Activated CD8-positive, alpha-beta memory T cell treated with anti-CD3 and anti-CD28 coated beads for 1 hour (primary cell): ENCODE measurements at regions not wholly inside any gene's neighbourhood (a gene's known extent, or its start where the extent isn't known, plus 50 kb on each side); places are given as distances from the start of the nearest gene placed in this dataset.

Experiments used
- DNase-seq, 2 donors: peaks; one replicate each; pipeline ENCODE4 v3.0.0-alpha.2; 2020; ENCODE audit warnings: low read depth in 1 of 2; ENCODE audit errors: extremely low read depth in 1 of 2

DNA sequence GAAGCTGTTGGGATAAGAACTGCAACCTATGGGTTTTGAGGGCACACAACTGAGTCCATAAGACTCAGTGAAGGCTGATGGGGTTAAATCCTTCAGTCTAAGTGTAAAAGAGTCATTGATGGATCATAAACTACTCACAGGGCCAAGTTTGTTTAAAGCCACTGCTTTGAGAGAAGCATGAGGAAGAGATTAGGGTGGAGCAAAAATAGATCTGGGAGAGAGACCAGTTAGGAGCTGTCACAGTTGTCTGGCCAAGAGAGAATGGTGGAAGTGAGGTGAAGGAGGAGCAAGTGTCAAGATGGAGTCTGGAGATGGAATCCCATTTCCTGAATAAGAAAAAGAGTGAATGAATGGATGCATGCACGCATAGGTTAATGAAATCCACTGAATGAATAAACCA lies 379.1 kb upstream of the CDH11 start:
- DNase-seq = no peak

- DNase-seq = no peak
Observed at GRCh38 chr16:65500007-65500406, 378.1 kb upstream of the CDH11 start.

DNA sequence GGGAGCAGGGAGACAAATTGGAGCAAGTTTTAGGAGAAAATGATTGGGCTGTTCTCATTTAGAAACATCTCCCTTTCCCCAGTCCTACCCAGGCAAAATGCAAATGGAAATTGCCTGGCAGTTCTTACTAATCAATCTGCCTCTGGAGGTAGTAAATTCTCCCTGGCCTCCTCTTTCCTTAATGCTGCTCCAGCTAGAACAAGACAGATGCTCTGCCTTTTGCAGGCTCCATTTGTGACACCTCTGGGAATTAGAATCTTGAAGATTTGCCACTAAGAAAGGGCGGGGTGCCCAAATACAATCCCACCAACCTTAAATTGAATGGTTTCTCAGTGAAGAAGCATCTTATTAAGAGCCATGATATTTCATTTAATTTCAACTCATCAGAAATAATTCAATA lies 377.7 kb upstream of the CDH11 start:
- DNase-seq = no peak

DNA sequence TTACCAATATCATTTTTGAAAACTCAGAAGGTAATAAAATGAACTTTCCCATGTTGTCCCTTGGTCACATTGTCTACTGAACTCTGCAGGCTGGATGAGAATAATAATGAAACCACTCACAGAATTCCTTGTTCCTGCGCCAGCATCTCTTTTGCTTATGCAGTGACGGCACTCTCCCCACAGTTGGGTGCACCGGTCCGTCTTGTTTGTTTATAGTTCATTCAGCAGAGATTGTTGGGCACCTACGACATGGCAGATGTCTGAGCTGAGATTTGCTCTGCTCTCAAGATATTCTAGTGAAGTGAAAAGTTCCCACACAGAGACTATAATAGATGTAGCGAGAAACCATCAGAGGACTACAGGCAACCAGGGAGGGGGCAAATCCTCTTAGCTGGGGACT lies 375.7 kb upstream of the CDH11 start:
- DNase-seq = no peak

DNA sequence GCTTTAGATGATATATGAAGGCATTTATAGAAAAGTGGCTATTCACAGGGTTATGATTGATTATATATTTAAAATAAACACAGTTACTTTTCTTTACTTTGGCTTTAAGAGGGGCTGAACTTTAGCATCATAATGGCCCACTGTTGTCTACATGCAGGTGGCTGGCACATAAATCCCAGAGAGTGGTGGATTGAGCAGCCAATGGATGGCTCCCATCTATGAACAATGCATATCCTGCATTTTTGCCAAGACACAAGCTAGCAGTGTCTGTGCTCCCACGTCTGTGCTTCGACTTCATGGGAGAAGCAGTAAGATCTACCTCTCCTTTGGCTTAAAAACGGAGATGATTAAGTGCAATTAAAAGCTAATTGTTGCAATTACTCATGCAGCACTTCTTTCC lies 373.2 kb upstream of the CDH11 start:
- DNase-seq = no peak

DNA sequence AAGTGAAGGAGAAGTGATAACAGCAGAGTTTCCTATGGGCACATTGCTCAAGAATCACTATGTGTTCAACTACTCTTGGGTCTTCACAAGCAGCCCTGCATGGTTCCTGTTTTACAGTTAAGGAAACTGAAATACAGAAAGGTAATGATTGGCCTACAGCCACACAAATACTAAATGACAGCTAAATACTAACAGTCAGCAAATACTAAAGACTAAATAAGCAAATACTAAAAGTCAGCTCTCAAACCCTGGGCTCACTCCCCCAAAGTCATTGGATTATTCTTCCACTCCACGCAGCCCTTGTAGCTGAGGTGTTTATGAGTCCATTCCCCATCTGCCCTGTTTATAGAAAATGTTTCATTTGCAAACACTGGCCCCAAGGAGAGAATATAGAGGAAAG lies 372.7 kb upstream of the CDH11 start:
- no peak for DNase-seq

- DNase-seq = no peak
Observed at GRCh38 chr16:65494080-65494479, 372.2 kb upstream of the CDH11 start.

DNA sequence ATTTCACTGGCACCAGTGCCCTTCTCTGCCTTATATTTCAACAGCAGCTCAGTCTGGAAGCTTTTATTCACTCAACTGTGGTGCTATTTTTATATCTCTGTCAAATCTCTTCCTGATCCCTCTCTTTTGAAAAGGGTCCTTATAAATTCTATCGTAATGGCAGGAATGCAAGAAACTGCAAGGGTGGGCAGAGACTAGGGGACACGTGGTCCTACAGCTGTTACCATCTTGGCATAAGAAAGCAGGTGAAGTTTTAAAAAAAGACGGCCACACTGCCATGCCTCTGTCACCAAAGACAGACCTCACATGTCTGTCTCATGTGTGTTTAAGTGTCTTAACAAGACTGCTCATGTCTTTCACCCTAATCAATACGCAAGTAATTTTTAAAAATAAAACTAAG lies 368.4 kb upstream of the CDH11 start:
- DNase-seq = no peak

DNA sequence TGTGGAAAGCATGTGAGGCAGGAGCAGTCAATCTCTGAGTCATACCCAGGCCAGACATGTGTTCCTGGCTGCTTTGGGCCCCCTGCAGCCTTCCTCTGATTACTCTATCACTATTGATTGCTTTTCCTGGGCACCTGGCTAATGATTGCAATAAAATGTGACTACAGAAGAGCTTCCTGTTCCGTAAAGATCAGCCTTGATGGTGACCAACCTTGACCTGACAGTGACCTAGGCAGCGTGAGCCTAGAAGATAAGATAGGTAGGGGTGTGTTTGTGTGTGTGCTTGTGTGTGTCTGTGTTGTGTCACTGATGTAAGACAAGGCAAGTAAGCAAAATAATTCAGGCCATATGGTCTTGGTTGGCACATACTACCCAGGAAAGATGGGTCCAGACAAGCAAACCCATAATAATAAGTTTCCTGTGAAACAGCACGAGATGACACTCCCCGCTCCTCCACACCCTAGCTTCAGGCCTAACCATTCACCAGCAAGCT lies 367.7 kb upstream of the CDH11 start:
- no peak for DNase-seq

- DNase-seq = no peak
Observed at GRCh38 chr16:65487231-65487630, 365.4 kb upstream of the CDH11 start.

DNA sequence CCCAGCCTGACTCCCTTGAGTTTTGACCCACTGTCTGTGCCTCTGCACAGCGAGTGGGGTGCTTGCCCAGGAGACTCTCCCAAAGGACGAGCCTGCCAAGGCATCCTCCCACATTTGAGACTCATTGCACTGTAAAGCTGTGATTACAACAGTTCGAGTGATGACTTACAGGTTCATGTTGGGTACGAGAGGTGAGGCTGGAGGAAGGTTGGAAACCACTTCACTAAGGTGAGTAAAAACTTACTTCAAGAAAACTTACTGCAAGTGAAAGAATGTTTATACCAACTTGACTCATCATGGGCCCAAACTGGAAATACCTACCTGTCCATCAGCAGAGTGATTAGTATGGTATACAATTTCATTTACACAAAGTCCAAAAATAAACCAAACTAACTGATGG lies 360.1 kb upstream of the CDH11 start:
- no peak for DNase-seq

DNA sequence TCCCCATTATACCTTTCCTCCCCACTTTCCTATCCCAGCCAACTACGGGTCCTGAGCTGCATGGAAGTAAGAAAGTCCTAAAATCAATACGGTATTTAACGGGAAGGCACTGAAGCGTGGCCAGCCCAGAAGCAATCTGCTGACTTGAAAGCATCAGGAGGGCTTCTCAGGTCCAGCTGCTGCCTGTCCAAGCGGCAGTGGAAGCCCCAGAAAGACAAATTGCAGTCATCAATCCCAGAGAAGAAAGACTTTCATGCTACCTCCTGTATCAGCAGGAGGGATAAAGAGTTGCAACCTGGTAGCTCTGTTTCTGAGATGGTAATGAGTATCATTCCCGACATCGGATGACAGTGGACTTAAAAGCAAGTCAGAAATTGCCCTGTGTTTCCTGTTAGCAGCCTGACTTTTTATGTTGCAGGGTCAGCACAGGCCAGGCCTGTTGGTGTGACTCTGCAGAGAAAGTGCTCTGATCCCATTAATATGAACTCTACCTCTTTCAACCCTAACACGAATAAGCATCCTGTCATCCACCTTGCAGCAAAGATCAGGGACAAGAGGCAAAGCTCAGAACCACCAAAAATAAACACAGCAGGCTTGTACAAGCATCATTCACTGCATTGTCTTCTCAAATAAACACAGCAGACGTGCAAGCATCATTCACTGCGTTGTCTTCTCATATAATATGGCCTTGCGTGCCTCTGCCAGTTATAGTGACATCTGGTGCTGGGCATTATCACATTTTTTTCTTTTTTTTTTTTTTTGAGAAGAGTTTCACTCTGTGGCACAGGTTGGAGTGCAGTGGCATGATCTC lies 358.6 kb upstream of the CDH11 start:
- DNase-seq = no peak

DNA sequence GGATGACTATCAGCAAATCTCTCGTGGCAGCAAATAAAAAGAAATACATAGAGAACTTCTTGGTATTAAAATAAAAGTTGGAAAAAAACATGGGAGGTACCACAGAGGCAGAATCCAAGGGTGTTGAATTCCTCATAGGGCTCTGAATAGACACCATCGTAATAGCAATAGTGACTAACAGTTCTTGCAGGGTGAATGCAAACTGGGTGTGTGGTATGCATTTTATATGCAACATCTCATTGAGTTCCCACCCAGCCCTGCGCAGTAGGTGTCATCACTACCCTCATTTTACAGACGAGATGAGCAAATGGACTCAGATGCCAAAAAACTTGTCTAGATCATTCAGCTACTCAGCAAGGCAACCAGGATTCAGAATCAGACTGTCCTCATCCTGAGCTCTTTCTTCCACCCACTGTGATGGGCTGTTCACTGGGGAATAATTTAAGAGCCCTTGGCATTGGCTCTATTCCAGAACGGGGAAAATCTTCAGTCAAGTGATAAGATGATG lies 354.6 kb upstream of the CDH11 start:
- DNase-seq = no peak

DNA sequence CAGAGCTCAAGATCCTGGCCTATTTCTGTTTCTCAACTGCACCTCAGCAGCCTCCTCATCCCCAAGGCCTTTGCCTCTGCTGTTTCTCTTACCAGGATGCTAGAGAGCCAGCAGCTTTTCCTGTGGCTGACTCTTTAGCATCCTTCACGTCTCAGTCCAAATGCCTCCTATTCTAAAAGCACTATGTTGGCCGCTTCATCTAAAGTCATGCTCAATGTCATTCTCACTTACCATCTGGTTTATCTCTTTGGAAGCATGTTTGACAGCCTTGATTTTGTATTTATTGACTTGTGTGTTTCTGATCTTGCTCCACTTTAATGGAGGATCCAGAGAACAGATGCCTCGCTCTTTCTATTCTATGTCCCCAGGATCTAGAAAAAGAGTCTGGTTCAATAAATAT lies 351.8 kb upstream of the CDH11 start:
- no peak for DNase-seq

- DNase-seq = no peak
Observed at GRCh38 chr16:65469116-65469515, 347.3 kb upstream of the CDH11 start.

GRCh38 chr16:65468133-65468532 lies 346.3 kb upstream of the CDH11 start:
- DNase-seq = no peak

GRCh38 chr16:65463652-65464260 lies 341.9 kb upstream of the CDH11 start:
- DNase-seq = no peak

DNA sequence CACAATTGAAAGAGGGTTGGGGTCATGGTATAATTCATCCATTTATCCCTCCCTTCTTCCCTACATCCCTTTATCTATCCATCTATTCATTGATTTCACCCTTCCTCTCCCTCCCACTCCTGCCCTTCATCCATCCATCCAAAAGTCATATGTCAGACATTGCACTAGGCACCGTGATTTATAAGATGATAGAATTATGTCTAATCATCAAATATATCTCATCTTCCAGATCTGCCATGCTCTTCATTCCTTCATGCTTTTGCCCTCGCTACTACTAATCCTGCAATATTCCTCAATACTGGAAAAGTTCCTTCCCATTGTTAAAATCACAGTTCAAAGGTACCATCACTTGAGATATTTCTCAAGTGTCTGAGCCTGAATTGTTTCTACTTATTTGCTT lies 335.2 kb upstream of the CDH11 start:
- DNase-seq = no peak

DNA sequence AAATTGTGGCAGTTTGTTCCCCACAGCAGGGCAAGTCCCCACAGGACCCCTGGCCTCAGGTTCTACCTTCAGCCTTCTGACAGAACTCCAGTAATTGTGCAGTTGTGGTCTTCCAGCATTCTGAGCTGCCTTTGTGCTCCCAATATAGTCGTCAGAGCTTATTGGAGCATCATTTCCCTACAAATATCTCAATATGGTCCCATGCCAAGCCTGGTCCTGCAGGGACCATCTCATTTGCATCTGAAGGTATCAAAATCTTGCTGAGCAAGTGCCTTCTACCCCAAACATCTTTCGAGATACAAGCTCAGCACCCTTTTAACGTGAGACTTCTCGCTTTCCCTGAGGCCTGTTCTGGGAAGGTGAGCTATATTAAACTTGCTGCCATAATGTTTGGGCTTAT lies 333.9 kb upstream of the CDH11 start:
- no peak for DNase-seq

DNA sequence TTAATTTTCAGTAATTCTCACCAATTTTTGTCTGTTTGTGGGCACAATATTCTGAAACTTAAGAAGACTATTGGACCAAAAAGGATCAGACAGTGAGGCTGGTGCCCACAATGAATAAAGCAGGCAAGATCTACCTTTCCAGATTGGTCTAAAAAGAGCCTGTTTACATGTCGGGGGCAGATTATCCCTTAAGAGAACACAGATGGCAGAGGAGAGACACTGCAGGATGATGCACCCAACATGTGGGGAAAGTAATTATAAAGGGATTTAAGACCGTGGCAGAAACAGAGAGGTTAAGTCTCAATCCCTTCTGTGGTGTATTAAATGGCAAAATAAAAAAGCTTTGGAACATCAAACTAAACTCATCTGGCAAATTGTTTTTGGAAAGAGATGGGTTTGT lies 331.8 kb upstream of the CDH11 start:
- no peak for DNase-seq

DNA sequence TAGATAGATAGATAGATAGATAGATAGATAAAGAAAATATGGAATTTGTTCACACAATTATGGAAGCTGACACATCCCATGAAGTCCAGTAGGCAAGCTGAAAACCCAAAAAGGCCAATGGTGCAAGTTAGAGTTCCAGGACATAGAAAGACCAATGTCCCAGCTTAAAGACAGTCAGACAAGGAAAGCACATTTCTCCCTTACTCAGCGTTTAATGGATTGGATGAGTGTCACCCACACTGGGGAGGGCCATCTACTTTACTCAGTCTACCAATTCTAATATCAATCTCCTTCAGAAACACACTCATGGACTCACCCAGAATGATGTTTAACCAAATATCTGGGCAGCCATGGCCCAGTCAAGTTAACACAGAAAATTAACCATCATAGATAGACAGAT lies 327.7 kb upstream of the CDH11 start:
- DNase-seq = no peak

GRCh38 chr16:65446427-65446826 lies 324.6 kb upstream of the CDH11 start:
- DNase-seq = no peak
